ENCODE measurements at regions not wholly inside any gene's neighbourhood (a gene's known extent, or its start where the extent isn't known, plus 50 kb on each side); places are given as distances from the start of the nearest gene placed in this dataset.

DNA sequence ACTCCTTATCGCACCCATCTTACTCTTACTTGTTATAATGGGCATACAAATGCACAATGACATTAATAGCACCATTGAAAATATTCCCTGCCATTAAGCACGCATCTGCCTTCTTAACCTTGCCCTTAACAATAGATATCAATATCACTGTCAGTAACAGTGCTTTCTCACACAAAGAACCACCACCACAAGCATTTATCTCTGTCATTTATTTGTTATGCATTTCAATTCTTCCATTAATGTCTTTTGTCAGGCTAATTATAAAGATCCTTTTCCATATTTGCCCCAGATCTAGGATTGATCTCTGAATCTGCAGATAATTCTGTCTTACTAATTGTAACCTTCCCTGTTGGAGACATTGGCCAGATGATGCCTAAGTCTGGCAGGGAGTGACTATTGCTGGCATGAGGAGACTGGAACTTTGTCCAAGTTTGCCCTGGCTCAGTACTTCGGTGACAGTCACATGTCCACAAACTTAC, 419.6 kb upstream of the TGFBR2 start:
- ATAC-seq (ENCODE audit: insufficient number of reproducible peaks, low FRiP score, low read depth), result no peak
- H3K27ac ChIP-seq, result no peak overlapping the region
- H3K4me3 ChIP-seq, result no peak overlapping the region
- H3K27me3 ChIP-seq (replicated peaks; ENCODE audit: insufficient read depth), result no peaks in the 10 kb centered on the region
- no peaks in the 10 kb centered on the region for H3K36me3 ChIP-seq
- no peaks in the 10 kb centered on the region for H3K9me3 ChIP-seq
- H3K4me1 ChIP-seq (ENCODE audit: control insufficient read depth in 1 of 2, low read depth in 2 of 2), result no peaks in the 10 kb centered on the region
- DNase-seq (ENCODE audit: low spot score), result no peak
- TF ChIP-seq, protein P1, sequence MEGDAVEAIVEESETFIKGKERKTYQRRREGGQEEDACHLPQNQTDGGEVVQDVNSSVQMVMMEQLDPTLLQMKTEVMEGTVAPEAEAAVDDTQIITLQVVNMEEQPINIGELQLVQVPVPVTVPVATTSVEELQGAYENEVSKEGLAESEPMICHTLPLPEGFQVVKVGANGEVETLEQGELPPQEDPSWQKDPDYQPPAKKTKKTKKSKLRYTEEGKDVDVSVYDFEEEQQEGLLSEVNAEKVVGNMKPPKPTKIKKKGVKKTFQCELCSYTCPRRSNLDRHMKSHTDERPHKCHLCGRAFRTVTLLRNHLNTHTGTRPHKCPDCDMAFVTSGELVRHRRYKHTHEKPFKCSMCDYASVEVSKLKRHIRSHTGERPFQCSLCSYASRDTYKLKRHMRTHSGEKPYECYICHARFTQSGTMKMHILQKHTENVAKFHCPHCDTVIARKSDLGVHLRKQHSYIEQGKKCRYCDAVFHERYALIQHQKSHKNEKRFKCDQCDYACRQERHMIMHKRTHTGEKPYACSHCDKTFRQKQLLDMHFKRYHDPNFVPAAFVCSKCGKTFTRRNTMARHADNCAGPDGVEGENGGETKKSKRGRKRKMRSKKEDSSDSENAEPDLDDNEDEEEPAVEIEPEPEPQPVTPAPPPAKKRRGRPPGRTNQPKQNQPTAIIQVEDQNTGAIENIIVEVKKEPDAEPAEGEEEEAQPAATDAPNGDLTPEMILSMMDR (IDR thresholded peaks at IDR 0.05), result no peak

DNA sequence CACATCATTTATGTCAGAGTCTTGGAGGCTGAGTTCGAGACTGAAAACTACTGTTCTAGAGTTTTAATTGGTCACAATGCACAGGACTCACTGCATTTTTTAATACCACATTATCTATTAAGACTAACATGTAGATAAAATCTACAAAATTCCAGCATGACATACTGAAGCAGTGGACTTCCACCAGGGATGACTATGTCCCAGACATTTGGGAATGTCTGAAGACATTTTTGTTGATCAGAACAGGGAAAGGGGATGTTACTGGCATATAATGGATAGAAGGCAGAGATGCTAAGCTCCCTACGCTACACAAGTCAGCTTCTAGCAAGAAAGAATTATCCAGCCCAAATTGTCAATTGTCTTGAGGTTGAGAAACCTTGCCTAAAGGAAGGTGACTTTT, 419.0 kb upstream of the TGFBR2 start:
- ATAC-seq (ENCODE audit: insufficient number of reproducible peaks, low FRiP score, low read depth) (no peak), DNase-seq (ENCODE audit: low spot score) (no peak)
- TF ChIP-seq, protein P1 (IDR thresholded peaks at IDR 0.05), result no peak
- no peaks in the 10 kb centered on the region for H3K9me3 ChIP-seq
- H3K4me1 ChIP-seq (ENCODE audit: control insufficient read depth in 1 of 2, low read depth in 2 of 2), result no peaks in the 10 kb centered on the region
- no peaks in the 10 kb centered on the region for H3K27me3 ChIP-seq (replicated peaks; ENCODE audit: insufficient read depth)
- H3K36me3 ChIP-seq, result no peaks in the 10 kb centered on the region
- H3K27ac ChIP-seq, result no peak overlapping the region
- H3K4me3 ChIP-seq, result no peak overlapping the region

DNA sequence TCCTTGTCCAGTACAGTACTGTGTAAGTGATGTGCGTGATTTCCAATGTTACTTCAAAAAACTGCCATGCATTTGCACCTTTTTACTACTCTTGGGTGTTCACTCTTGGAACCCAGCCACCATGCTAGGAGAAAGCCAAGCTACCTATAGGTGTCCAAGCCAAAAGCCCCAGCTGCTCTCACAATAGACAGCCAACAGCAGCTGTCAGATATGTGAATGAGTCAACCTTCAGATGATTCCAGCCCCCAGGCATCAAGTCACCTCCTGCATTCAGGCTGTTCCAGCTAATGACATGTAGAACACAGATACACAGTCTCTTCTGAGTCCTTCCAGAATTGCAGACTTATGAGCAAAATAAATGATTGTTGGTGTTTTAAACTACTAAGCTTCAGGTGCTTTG, 417.7 kb upstream of the TGFBR2 start:
- no peaks in the 10 kb centered on the region for H3K4me1 ChIP-seq (ENCODE audit: control insufficient read depth in 1 of 2, low read depth in 2 of 2)
- TF ChIP-seq, protein P1 (IDR thresholded peaks at IDR 0.05), result no peak
- no peak for DNase-seq (ENCODE audit: low spot score)

DNA sequence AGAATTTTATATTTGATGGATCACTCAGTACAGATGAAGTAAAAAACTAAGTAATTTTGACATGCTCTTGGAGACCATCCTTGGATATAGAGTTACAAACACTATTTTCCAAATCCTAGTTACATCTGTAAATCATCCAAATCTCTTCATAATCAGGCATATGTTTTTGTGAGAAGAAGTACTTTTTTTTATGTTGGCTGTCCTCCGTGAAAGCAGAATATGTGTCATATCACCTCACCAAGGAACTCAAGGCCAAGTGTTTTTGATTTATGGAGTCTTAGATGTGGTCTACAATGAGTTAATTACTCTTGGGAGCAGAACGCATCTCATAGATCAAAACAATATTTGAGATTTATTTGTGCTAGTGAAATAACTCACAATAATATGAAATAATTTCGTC, 416.5 kb upstream of the TGFBR2 start:
- no peaks in the 10 kb centered on the region for H3K4me1 ChIP-seq (ENCODE audit: control insufficient read depth in 1 of 2, low read depth in 2 of 2)
- DNase-seq (ENCODE audit: low spot score) (no peak), ATAC-seq (ENCODE audit: insufficient number of reproducible peaks, low FRiP score, low read depth) (no peak)
- no peaks in the 10 kb centered on the region for H3K36me3 ChIP-seq
- H3K27me3 ChIP-seq (replicated peaks; ENCODE audit: insufficient read depth), result no peaks in the 10 kb centered on the region
- no peaks in the 10 kb centered on the region for H3K9me3 ChIP-seq
- no peak overlapping the region for H3K27ac ChIP-seq
- no peak overlapping the region for H3K4me3 ChIP-seq
- TF ChIP-seq, protein P1 (IDR thresholded peaks at IDR 0.05), result no peak

More for the DNA sequence above, 417.7 kb upstream of the TGFBR2 start:
- Histone ChIP-seq H3K27me3 (replicated peaks; ENCODE audit: insufficient read depth) (no peaks in the 10 kb centered on the region), H3K27ac (no peak overlapping the region), H3K36me3 (no peaks in the 10 kb centered on the region), H3K9me3 (no peaks in the 10 kb centered on the region), H3K4me3 (no peak overlapping the region)
- no peak for ATAC-seq (ENCODE audit: insufficient number of reproducible peaks, low FRiP score, low read depth)

DNA sequence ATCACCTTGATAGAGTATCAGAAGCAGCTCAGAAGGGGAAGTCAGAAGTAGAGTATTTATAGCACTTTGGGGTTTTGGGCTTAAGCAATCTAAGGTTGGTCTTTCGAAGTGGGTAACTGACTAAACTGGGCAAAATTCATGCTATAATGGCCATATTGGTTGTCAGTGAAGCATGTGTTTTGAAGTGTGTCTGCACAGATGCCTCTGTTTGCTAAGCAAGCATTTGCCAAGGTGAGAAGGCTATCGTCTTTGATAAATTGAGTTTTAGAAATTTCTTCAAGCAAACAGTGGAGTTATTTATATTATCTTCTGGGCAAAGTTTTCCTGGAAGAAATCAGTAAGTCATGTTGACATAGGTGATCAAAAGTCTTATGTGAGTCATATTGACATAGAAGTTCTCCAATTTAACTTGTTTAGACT, 412.8 kb upstream of the TGFBR2 start:
- TF ChIP-seq, protein P1 (IDR thresholded peaks at IDR 0.05), result no peak
- Histone ChIP-seq H3K4me1 (ENCODE audit: control insufficient read depth in 1 of 2, low read depth in 2 of 2) (peaks cover 0 to 8% of the 10 kb centered on the region in 2 donors), H3K9me3 (no peaks in the 10 kb centered on the region), H3K4me3 (no peak overlapping the region), H3K27ac (no peak overlapping the region), H3K27me3 (replicated peaks; ENCODE audit: insufficient read depth) (no peaks in the 10 kb centered on the region), H3K36me3 (no peaks in the 10 kb centered on the region)
- no peak for ATAC-seq (ENCODE audit: insufficient number of reproducible peaks, low FRiP score, low read depth)
- no peak for DNase-seq (ENCODE audit: low spot score)

Measured in thoracic aorta (tissue), 2 donors.